NCI-H1105 treated with DMSO at 0.1 percent for 48 hours (cell line): ENCODE measurements at regions not wholly inside any gene's neighbourhood (a gene's known extent, or its start where the extent isn't known, plus 50 kb on each side); places are given as distances from the start of the nearest gene placed in this dataset.
A peak's percentile ranks its signal among the peaks of the same experiment; 100 is the strongest.

ENCODE experiments used
- DNase-seq: peaks from one replicate; lab custom pipeline; 2025; lab: John Stamatoyannopoulos, UW

DNA sequence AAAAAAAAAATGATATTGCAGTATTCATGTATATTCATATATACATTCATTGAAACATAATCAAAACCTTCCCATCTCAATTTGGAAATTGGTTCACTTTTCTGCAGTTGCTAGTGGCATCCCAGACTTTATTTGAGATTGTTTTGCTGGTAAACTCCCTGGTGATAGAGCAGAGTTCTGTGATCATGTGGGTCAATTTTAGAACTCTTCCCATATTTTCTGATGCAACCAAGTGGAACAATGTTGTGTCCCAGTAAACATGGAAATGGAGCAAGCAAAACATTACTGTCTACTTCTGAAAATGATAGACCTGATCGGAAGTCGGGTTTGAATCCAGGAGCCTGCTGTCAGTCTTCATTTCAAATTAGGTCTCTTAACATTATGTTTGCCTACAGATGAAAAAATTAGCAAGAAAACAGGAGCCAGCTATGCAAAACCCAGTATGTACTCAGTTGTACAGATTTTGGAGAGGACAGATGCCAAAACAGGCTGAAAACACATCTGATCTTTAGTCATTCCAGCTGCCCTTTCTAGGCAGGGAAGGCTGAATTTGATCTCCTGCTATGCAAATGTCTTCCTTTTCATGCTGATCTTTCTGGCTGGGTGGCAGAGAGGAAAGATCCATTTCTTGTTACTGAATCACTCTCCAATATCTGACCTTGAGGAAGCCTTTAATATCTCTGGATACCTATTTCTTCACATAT, 786.6 kb upstream of the SOX9 start:
- DNase-seq: no peak

DNA sequence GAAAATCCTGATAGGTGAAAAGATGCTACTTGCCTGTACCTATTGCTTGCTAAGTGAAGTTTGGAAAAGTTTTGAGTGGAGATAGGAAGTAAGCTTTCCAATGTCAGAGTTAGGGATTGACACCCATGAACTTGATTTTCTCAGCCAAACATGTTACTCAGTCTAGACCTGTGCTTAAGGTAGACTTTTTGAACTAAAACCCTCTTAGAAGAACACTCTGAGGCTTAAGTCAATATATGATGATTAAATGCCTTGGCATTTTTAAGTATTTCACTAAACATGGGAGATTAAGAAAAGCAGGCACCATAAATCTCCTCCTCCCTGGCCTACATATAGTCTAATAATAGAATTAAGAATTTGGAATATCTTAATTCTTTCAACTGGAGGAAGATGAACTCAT, 785.6 kb upstream of the SOX9 start:
- no peak for DNase-seq

DNA sequence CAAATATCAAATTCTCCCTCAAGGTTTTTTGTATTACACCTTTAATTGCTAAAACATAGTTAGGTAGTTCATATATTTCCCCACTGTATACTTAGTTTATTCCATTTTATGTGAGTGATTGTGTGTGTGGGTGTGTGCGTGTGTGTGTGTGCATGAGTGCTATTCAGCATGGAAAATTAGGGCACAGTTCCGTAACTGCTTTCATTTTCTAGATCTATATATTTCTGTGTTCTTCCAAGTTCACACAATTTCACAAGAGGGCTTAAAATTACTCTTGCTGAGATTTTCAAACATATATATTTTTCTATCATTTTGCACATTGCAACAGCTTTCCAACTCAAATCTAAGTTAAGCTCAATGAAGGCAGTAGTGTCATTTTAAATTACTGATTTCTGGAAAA, 782.9 kb upstream of the SOX9 start:
- DNase-seq: no peak

DNA sequence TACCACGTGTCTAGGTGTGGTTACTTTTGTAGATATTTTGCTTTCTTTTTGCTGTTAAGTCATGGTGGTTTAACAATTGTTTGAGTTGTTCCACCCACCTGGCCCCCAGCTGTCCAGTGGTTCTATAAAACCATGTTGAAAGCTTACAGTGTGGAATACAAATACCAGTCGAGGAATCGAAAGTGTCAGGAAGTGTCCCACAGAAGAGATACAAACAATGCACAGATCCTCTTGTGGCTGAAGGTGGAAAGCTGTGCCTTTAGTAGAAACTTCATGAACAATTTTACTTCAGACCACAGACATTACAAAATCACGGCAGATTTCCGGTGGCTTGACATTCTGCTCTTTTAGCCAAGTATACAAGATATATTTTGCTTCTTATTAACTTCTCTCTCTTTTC, 782.4 kb upstream of the SOX9 start:
- no peak for DNase-seq

DNA sequence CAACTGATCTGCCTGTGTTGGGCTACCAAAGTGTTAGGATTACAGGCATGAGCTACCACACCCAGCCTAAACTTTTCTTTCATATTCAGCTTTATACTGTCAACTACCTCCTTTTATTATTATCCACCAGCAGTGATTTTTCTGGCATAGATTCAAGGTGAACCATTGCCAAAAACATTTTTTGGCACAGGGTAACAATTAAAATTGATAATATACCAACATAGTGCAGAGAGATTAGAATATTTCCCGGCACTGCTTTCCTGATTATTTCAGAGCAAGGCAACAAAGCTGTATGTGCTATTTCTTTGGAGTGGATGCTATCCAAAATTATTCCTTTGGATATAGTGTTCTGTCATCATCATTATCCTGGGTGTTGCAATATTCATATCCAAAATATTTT, 781.6 kb upstream of the SOX9 start:
- DNase-seq: peak; percentile 21

DNA sequence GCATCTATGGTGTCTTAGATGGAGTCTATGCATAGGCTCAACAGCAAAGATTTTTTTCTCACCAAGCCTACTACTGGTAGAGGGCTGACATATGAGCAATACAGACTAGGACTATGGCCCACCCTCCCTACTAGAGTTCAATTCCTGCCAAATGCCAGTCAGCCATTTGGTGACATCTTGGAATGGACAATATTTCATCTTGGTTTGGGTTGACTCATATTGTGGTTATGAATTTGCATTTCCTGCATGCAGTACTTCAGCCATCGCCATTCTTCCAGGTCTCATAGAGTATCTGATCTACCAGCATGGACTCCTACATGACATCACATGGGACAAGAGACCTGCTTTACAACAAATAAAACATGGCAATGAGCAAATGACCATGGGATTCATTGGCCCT, 778.1 kb upstream of the SOX9 start:
- no peak for DNase-seq

DNA sequence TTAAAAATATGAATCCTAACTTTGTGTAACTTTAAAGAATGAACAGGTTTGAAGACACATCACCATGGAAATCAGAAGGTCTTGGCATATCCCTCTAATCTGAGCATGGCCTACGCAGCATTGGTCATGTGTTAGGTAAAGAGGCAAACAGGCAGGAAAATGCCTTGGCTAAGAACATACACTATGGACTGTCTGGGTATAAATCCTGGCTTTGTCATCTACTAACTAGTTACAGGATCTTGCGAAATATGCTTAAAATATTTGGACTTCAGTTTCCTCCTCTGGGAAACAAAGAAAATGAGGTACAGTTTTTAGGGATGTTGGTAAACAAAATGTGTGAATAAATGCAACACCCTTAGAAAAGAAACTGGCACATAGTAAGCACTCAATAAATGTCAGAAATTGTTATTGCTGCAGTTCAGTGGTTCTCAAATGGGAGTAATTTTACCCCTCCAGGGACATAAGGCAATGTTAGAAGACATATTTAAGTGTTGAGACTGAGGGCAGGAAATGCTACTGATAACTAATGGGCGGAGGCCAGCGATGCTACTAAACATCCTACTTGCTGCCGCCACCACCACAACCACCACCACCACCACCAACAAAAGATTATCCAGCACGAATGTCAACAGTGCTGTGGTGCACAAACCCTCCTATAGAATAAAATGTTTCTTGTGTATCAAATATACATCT, 770.8 kb upstream of the SOX9 start:
- no peak for DNase-seq

DNA sequence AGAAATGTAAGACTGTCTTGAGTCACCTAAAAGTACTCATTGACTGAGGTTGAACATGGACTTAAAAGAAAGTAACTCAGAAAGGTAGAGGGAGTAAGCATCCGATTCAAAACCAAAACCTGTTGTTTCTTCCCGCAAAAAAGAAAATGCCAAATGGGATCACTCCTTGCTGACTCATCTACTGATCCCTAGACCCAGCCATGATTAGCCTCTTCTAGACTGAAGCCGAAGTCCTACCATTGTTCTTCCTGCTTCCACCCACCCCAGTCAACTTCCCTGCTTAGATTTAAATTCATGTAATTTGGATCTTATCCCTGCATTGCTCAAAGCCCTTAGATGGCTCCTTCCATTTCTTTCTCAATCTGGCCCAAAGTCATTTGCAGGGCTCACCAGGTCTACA, 760.5 kb upstream of the SOX9 start:
- DNase-seq: no peak

DNA sequence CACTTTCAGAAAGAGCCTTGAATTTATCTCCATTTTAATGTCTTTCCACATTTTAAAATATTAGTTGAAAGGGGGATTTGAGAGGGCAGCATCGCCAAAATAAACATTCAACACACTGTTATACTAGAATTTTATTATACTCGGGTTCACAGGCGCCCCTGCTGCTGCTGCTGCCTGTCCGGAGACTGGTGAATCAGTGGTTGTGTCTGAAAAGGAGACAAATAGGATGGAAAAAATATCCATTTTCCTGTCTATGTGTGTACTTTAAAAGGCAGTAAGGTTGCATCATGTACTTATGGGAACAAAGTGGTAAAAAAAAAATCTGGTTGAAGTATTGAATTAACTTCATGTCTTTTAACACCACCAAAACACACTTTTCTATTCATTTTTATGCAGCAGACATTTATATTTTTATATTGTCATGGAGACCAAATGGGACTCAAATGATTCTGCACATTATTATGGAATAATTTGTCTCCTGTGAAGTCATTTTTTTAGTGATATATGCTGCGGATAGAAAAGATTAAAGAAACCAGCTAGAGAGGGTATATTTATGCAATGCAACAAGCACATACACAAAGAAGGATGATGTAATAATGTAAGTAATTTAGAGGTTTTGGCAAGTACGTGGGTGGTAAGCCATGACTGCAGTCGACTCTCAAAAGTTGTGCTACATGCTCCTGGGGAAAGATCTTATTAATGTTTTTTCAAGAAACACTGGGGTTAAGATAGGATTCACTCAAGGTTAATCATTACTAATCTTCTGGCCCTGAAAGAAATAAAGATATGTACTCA, 759.0 kb upstream of the SOX9 start:
- DNase-seq: no peak

DNA sequence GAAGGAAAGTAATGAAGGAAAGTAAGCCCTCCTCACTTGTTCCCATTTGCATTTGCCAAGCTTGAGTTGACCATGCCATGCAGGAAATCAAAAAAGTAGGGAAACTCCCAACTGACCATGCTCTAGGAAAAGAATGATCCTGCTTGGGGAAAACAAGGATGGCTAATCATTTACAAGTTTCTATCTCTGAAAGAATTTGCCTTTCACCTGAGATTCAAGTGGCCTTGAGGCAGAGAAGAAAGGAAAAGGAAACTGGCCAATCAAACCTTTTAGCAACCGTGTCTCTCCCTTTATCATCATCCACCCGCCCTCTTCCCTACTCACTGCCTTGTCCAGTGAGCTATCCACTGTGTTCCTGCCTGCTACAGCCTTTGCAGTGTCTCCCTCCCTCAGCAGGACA, 757.2 kb upstream of the SOX9 start:
- DNase-seq: no peak

DNA sequence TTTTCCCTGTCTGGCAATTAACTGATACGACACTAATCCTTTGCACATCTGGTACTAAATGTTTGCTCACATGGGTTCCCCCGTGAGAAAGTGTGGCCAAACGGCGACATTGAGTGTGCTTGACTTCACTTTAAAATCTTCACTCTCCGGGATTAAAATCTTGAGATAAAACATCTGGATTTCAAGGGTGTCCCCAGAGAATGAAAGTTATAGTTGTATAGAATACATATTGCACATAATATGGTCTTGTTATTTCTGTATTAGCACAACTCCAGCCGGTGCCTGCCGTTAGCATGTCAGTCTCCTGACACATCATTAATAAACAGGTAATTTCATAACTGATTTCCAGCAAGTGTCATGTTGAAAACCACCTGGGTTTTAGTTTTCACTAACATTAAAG, 749.0 kb upstream of the SOX9 start:
- no peak for DNase-seq

DNA sequence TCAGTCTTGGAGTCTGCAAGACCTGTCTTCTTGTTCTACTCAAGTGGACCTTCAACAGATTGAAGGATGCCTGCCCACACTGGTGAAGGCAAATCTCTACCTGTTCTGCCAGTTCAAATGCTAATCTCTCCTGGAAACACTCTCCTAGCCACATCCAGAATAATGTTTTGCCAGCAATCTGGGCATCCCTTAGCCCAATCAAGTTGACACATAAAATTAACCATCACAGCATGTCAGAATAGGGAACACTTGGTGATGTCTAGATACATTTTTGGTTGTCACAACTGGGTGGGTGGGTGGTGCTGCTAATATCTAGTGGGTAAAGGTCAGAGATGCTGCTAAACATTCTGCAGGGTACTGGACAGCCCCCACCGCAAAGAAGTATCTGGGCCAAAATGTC, 744.9 kb upstream of the SOX9 start:
- DNase-seq: no peak

DNA sequence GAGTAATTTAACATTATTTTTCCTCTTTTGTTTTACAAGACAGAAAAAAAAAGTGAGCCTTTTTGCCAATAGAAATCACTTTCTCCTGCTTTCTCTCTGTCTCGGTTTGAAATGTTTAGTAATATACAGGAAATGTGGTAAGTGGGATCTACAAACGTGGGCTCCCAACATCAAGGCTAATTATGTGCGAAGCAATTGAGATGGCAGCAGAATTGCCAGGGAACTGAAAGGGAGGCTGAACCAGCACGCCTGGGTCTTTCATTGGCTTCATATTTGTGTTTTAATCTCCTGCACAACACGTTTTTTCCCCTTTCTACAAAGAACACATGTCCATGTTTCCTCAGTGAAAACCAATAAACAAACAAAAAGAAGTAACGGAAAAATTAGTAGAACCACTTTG, 743.9 kb upstream of the SOX9 start:
- DNase-seq: no peak

DNA sequence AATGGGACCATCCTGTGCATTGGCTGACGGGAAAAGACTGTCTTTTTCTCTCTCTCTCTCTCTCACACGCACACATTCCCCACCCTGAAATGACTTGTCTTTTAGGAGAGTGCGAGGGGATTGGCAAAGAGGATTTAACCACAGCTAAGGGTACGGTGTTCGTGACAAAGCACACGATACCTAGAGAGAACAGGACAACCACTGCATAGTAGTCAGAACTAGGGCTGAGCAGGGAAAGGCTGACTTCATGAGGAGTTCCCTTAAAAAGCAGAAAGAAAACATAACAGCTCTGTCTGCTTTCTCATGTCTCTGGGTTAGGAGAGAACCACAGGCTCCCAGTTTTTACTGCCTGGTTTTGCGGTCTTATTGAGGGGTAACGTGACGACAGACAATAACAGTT, 742.8 kb upstream of the SOX9 start:
- DNase-seq: no peak

DNA sequence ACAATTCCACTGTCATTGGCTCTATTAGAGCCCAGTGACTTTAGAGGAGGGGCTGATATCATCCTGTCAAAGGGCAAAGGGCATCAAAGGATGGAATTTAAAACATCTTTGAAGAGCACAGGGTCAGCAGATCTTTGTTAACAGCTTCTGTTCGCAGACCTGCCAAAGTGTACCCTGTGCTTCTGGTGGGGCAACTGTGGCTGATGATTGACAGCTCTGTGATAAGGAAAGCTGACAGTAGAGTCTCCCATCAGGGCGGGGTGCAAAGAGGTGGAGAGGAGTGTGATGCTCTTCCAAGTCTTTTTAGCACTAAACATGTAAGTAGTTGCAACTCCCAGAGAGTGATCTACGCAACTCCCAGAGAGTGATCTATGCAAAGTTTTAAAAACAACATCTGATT, 742.1 kb upstream of the SOX9 start:
- DNase-seq: no peak

DNA sequence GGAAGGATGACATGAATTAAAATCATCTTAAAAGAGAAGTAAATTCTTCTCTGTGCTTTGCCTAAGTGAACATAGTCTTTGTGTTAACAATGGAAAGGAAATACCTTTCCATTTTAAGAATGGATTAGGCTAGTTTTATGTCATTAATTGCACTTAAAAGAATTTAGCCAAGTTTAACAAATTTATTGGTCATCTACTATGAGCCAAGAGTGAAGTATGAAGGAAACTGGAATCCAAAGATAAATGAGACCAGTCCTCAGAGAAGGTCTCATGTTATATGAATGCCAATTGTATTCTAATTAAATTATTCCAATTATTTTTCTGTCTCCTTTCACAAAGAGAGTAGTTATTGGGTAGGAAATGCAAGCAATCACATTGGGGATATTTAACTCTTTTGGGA, 741.3 kb upstream of the SOX9 start:
- DNase-seq: no peak

DNA sequence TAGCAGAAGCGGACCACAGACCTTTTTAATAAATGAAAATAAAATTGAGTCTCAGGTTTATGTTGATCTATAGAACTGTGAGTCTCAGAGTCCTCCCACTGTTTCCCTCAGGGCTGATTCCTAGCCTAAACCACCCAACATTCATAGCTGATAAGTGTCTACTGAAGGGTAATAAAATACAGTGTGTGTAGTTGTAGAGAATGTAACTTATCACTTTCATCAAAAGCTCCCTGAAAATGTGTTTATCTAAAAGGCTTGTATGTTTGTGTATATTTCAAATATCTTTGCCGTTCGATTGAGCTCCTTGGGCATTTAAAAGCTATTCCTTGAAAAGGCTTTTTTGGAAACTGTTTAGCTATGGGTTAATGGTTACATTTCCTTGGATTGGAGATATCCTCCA, 740.3 kb upstream of the SOX9 start:
- no peak for DNase-seq

DNA sequence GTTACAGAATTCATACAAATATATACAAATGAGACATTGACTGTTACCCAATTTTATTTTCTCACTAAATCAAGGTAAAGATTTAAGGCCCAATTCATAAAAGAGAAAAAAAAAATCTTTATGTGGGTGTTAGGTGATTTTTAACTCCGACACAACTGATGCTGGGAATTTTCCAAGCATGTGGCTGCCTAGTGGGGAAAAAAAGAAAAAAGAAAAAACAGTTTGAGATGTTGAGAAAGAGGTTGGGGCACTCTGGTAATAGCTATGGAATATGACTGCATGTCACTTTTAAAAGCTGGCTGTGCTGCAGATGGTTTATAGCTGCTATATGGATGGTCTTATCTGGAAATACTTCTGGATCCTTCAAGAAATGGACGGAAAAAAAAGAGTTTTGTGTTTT, 739.9 kb upstream of the SOX9 start:
- no peak for DNase-seq

DNA sequence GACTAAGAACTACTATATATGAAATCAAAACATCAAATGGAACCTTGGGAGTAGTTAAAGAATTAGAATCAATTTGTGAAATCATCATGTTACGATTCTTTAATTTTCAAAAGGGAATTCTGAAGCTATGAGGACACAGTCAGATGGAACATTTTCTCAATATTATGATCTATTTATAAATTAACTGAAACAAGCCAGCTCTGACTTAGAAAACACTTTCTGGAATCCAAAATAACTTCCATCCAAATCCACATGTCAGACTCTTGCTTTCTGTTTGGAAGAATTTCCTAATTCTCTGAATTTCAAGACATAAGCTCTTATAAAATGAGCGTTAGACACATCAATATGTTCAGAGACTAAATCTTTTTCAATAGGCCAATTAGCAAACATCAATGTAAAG, 737.7 kb upstream of the SOX9 start:
- DNase-seq: no peak

DNA sequence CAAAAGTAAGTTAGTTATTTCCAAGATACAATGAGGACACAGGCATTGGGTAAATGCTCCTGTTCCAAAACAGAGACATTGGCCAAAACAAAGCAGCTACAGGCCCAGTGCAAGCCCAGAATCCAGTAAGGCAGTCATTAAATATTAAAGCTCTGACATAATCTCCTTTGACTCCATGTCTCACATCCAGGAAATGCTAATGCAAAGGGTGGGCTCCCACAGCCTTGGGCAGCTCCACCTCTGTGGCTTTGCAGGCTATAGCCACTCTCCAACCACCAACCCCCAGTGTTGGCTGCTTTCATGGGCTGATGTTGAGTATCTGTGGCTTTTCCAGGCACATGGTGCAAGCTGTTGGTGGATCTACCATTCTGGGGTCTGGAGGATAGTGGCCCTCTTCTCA, 733.4 kb upstream of the SOX9 start:
- DNase-seq: no peak

DNA sequence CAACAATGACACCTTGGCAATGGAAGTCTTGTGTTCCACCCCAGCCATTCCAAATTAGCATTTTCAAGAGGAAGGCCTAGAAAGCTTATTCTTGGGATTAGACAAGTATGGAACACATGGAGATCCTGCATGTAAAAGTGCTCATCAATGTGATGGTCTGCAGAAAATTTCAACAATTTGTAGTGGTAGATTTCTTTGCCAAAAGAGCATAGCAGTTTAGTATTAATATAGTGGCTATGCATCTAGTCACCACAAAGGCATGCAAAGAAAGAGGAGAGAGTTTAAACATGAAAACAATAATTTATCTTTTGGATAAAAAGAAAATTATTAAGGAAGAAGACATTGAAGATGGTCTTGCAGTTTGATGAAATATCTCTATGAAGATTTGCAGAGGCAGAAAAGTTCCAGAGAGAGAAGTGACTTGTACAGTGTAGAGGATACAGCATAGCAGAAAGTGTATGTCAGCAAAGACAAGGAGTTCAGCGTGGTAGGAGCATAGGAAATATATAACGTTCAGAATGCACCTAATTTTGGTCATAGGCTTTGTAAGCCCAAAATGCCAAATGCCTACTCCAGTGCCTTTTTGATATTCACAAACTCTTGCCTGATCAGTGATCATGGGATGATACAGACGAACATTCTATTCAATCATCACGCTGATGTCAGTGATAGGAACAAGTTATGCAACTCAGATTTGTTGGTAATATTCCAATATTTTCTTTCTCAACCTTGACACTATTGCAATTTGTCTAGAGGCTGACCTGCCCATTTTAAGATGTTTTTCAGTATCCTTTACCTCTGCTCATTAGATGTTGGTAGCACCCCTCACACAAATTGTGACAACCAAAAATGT, 727.9 kb upstream of the SOX9 start:
- DNase-seq: no peak

DNA sequence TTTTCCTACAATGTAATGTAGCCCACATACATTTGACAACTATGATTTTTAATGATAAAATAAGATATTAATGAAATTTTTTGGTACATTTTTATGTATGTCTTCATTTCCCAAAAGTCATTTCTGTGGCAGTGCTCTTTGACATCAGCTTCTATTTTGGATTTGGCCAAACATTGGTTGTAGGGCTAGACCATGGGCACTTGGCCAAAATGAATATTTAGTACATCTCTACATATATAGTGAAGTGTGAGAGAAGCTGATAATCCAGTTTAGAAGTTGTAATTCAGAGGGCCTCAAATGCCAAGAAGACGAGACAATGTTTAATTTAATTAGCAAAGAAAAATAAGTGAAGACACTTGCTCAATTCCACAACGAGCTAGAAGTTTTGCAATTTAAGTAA, 724.9 kb upstream of the SOX9 start:
- DNase-seq: no peak
